Mucosa of rectum (tissue), 2 donors: ENCODE measurements at regions not wholly inside any gene's neighbourhood (a gene's known extent, or its start where the extent isn't known, plus 50 kb on each side); places are given as distances from the start of the nearest gene placed in this dataset.

ENCODE experiments used
- H3K27ac ChIP-seq, 2 donors: one replicate each; pipeline ENCODE4 v1.7.0; 2013; ENCODE audit warnings: inconsistent platforms in 2 of 2, low read depth in 2 of 2, low read length in 2 of 2
- H3K27me3 ChIP-seq, 2 donors: one replicate each; pipeline ENCODE4 v1.7.0; 2013; ENCODE audit warnings: low read length in 2 of 2; ENCODE audit not compliant: control insufficient read depth in 2 of 2, insufficient read depth in 2 of 2
- H3K36me3 ChIP-seq, 2 donors: one replicate each; pipeline ENCODE4 v1.7.0; 2013; ENCODE audit warnings: low read length in 2 of 2; ENCODE audit not compliant: control insufficient read depth in 2 of 2, insufficient read depth in 2 of 2
- H3K4me1 ChIP-seq, 2 donors: one replicate each; pipeline ENCODE4 v1.7.0; 2013; ENCODE audit warnings: low read length in 2 of 2, mild to moderate bottlenecking in 1 of 2; ENCODE audit not compliant: control insufficient read depth in 2 of 2, insufficient read depth in 2 of 2
- H3K4me3 ChIP-seq, 2 donors: one replicate each; pipeline ENCODE4 v1.7.0; 2013; ENCODE audit warnings: low read length in 2 of 2
- H3K9ac ChIP-seq, 2 donors: one replicate each; pipeline ENCODE4 v1.7.0; 2013; ENCODE audit warnings: low read length in 2 of 2, low read depth in 1 of 2, mild to moderate bottlenecking in 1 of 2
- H3K9me3 ChIP-seq, 2 donors: one replicate each; pipeline ENCODE4 v1.7.0; 2013; ENCODE audit warnings: low read length in 2 of 2; ENCODE audit not compliant: control insufficient read depth in 2 of 2
- donor health status: healthy.
- donor health status: Normal muscosa, but diverticular disease.

GRCh38 chr9:105150991-105151685 is 93.3 kb upstream of the SLC44A1 start:
- no peak overlapping the region for H3K9ac ChIP-seq
- H3K9me3 ChIP-seq, result no peaks in the 10 kb centered on the region
- peaks cover 0 to 2% of the 10 kb centered on the region in 2 donors for H3K4me1 ChIP-seq
- no peak overlapping the region for H3K4me3 ChIP-seq
- H3K27ac ChIP-seq, result no peak overlapping the region
- no peaks in the 10 kb centered on the region for H3K27me3 ChIP-seq
- no peaks in the 10 kb centered on the region for H3K36me3 ChIP-seq

DNA sequence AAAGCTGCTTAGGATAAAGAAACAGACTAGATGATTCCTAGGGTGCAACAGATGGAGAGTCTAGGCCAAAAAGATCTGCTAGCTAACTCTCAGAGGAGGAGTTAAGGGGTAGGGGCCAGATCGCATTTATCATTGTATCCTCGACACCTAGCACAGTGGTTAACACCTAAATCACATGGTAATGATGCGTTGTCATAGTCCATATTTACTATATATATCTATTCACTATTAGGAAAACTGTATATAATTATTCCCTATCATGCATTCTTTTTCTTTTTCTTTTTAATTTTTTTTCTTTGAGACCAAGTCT is 92.8 kb upstream of the SLC44A1 start:
- no peaks in the 10 kb centered on the region for H3K9me3 ChIP-seq
- H3K36me3 ChIP-seq, result no peaks in the 10 kb centered on the region
- H3K27ac ChIP-seq, result no peak overlapping the region
- no peak overlapping the region for H3K4me3 ChIP-seq
- no peaks in the 10 kb centered on the region for H3K27me3 ChIP-seq
- no peak overlapping the region for H3K9ac ChIP-seq
- peaks cover 0 to 2% of the 10 kb centered on the region in 2 donors for H3K4me1 ChIP-seq

DNA sequence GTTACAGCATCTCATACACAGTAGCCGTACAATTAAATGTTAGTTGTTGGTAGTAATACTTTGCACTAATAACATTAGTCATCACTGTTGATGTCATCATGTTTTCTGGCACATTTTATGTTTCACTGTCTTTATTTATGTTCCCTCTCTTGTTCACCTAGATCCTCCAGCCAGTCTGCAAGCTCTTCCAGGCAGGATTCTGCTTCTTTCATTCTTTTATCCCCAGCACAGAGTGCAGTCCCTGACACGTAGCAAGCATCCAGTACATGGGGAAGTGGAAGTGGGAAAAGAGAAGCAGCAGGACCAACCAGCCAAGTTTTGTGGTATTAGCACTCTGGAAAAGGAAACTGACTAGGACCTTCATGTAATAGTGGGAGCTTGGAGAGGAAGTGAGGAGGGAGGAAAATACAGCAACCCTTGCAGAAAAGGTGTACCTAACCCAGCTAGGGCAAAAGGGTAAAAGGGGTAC is 89.7 kb upstream of the SLC44A1 start:
- peaks cover 0 to 2% of the 10 kb centered on the region in 2 donors for H3K4me1 ChIP-seq
- no peaks in the 10 kb centered on the region for H3K27me3 ChIP-seq
- H3K9ac ChIP-seq, result no peak overlapping the region
- no peak overlapping the region for H3K27ac ChIP-seq
- no peaks in the 10 kb centered on the region for H3K36me3 ChIP-seq
- no peak overlapping the region for H3K4me3 ChIP-seq
- no peaks in the 10 kb centered on the region for H3K9me3 ChIP-seq

DNA sequence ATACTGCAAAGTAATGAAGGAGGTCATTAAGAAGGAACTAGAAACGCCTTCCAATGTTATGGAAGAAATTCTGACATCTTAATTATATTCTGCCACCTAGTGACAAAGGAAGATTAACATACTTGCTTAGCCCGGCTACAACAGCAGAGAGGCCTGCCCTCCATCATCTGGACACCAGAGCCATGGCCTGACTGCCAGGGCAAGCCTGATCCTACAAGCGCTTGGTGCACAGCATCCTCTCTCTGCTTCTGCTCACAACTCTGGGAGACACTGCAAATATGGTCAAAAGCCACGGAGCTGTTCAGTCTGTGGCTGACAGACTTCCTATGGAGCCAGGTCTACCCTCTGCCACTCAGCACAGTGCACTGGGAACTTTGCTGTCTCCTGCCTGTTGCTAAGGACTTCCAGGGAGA is 87.3 kb upstream of the SLC44A1 start:
- Histone ChIP-seq H3K9me3 (no peaks in the 10 kb centered on the region), H3K9ac (no peak overlapping the region), H3K4me1 (peaks cover 0 to 2% of the 10 kb centered on the region in 2 donors), H3K27ac (no peak overlapping the region), H3K4me3 (no peak overlapping the region), H3K27me3 (no peaks in the 10 kb centered on the region), H3K36me3 (no peaks in the 10 kb centered on the region)

- Histone ChIP-seq H3K36me3 (no peaks in the 10 kb centered on the region), H3K27ac (no peak overlapping the region), H3K9ac (no peak overlapping the region), H3K9me3 (no peaks in the 10 kb centered on the region), H3K4me1 (peaks cover 0 to 2% of the 10 kb centered on the region in 2 donors), H3K4me3 (no peak overlapping the region), H3K27me3 (no peaks in the 10 kb centered on the region)
These were observed 86.4 kb upstream of the SLC44A1 start for GRCh38 chr9:105158020-105158419.

GRCh38 chr9:105158898-105159297 is 85.6 kb upstream of the SLC44A1 start:
- Histone ChIP-seq H3K4me1 (peaks cover 0 to 2% of the 10 kb centered on the region in 2 donors), H3K9ac (no peak overlapping the region), H3K36me3 (no peaks in the 10 kb centered on the region), H3K27me3 (no peaks in the 10 kb centered on the region), H3K4me3 (no peak overlapping the region), H3K9me3 (no peaks in the 10 kb centered on the region), H3K27ac (no peak overlapping the region)

DNA sequence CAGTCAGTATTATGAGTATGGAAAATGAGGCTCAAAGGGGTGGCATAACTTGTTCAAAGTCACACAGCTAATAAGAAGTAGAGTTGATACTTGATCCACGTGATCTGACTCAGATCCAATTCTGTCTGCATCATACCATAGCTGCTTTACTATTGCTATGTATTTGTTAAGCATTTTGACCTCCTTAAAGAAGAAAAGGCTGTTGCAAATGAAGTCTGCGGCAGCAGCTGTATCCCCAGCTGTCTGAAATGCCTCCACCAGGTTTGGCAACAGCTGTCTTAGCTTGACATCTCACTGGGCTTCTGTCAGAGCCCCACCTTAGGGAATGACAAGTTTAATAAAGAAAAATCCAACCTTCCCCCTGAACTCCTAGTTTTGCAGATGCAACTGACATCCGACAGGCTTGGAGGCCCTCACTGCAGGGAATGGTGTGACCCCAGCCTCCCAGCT is 75.6 kb upstream of the SLC44A1 start:
- Histone ChIP-seq H3K4me3 (no peak overlapping the region), H3K9me3 (no peaks in the 10 kb centered on the region), H3K27me3 (no peaks in the 10 kb centered on the region), H3K36me3 (no peaks in the 10 kb centered on the region), H3K9ac (no peak overlapping the region), H3K27ac (no peak overlapping the region), H3K4me1 (no peaks in the 10 kb centered on the region)

DNA sequence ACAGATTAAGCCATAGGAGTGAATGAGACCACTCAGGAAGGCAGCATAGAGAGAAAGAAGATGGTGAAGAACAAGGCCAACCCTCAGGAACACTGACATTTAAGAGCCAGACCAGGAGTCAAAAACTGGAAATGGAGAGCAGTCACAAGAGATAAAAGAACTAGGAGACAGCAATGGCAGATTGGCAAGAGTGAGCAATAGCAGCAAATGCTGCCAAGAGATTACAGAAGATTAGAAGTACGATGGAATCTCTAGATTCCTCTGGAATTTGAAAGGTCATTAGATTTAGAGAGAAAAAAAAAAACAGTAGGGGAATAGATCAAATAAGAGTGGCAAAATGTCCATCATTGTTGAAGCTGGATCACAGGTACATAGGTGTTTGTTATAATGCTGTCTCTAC is 73.4 kb upstream of the SLC44A1 start:
- H3K27me3 ChIP-seq, result no peaks in the 10 kb centered on the region
- no peak overlapping the region for H3K27ac ChIP-seq
- no peaks in the 10 kb centered on the region for H3K36me3 ChIP-seq
- H3K9me3 ChIP-seq, result no peaks in the 10 kb centered on the region
- H3K9ac ChIP-seq, result no peak overlapping the region
- H3K4me3 ChIP-seq, result no peak overlapping the region
- H3K4me1 ChIP-seq, result no peaks in the 10 kb centered on the region

DNA sequence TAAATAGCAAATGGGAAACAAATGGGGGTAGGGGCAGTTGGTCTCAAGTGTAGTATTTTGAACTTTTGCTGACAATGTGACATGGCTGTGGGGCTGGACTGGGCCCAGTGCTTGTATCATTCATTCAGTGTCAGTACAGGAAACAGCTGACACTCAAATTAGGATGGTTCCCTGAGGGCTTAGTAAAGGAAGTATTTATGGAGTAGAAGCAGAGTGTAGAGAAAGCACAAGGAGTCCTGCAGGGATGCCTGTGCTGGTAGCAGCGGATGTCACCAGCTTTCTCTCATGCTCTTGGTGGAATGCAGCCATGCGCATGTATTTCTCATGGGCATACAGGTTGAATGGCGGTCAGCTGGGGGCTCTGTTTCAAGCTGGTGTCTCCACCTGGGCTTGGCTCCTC is 72.9 kb upstream of the SLC44A1 start:
- no peaks in the 10 kb centered on the region for H3K36me3 ChIP-seq
- no peaks in the 10 kb centered on the region for H3K27me3 ChIP-seq
- no peak overlapping the region for H3K9ac ChIP-seq

DNA sequence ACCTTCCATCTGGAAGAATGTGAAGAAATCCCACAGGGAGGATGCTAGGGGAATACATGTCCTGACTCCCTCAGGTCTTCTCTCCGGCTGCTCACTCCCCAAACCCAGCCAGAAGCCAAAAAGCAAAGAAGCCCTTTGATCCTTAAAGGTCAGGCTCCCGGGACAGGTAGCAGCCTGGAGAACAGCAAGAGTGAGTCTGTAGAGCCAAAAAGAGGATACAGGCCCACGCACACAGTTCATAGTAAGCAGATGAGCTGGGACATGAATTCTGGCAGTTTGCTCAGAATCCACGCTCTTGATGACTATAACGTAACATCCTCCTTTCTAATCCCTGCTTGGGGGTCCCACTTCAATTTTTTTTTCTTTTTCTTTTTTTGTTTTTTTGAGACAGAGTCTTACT is 72.0 kb upstream of the SLC44A1 start:
- H3K4me1 ChIP-seq, result no peaks in the 10 kb centered on the region
- H3K36me3 ChIP-seq, result no peaks in the 10 kb centered on the region
- H3K27me3 ChIP-seq, result no peaks in the 10 kb centered on the region
- no peak overlapping the region for H3K4me3 ChIP-seq
- no peak overlapping the region for H3K9ac ChIP-seq
- H3K27ac ChIP-seq, result no peak overlapping the region
- H3K9me3 ChIP-seq, result no peaks in the 10 kb centered on the region

More for the DNA sequence above, 72.9 kb upstream of the SLC44A1 start:
- Histone ChIP-seq H3K4me1 (no peaks in the 10 kb centered on the region), H3K27ac (no peak overlapping the region), H3K9me3 (no peaks in the 10 kb centered on the region), H3K4me3 (no peak overlapping the region)
